Uterus (tissue), 3 donors: ENCODE measurements at regions not wholly inside any gene's neighbourhood (a gene's known extent, or its start where the extent isn't known, plus 50 kb on each side); places are given as distances from the start of the nearest gene placed in this dataset.

Experiments used
- DNase-seq, 2 donors: peaks; one replicate each; pipeline ENCODE4 v3.0.0-alpha.2; 2019 to 2020
- H3K27ac ChIP-seq, 2 donors: fragments of 200-600 bp; sonication (generic); 1 replicate in 1 of 2; 2 replicates in 1 of 2; pipeline ENCODE4 v1.5.1; 2016 to 2018
- H3K27me3 ChIP-seq, 2 donors: fragments of 200-600 bp; sonication (generic); one replicate each; pipeline ENCODE4 v1.5.1; 2018 to 2019; ENCODE audit warnings: control low read depth in 1 of 2
- H3K36me3 ChIP-seq, 2 donors: fragments of 200-600 bp; sonication (generic); one replicate each; pipeline ENCODE4 v1.5.1; 2019; ENCODE audit warnings: control low read depth in 1 of 2
- H3K4me1 ChIP-seq, 2 donors: fragments of 200-600 bp; sonication (generic); one replicate each; pipeline ENCODE4 v1.5.1; 2018 to 2019; ENCODE audit warnings: control low read depth in 1 of 2
- H3K4me3 ChIP-seq, 2 donors: fragments of 200-600 bp; sonication (generic); 1 replicate in 1 of 2; 2 replicates in 1 of 2; pipeline ENCODE4 v1.5.1; 2018 to 2019; ENCODE audit warnings: mild to moderate bottlenecking in 1 of 2
- H3K9me3 ChIP-seq, 2 donors: fragments of 200-600 bp; sonication (generic); one replicate each; pipeline ENCODE4 v1.5.1; 2019; ENCODE audit warnings: control low read depth in 1 of 2
- POLR2A ChIP-seq, 2 donors: fragments of 450-650 bp; IDR thresholded peaks; one replicate each; pipeline ENCODE4 v1.6.1; 2016; ENCODE audit warnings: antibody characterized with exemption in 2 of 2, mild to moderate bottlenecking in 1 of 2, moderate library complexity in 1 of 2
- intact Hi-C: fragments of 100-400 bp; cut with DNase I; formaldehyde crosslinking; loops from one replicate; pipeline ENCODE4 v1.15.1; 2023; ENCODE audit warnings: low total_unique reads
- TF ChIP-seq, protein P1 (sequence below), 4 experiments: fragments of 200-600 bp in 2 of 4; fragments of 450-650 bp in 2 of 4; sonication (generic) in 2 of 4; IDR thresholded peaks; one replicate each; pipeline ENCODE4 v1.5.1; 2016 to 2019; ENCODE audit warnings: antibody characterized with exemption in 4 of 4, mild to moderate bottlenecking in 2 of 4, moderate library complexity in 1 of 4
- donor health status: DM: yes; HTN: yes; CAD: no.

DNA sequence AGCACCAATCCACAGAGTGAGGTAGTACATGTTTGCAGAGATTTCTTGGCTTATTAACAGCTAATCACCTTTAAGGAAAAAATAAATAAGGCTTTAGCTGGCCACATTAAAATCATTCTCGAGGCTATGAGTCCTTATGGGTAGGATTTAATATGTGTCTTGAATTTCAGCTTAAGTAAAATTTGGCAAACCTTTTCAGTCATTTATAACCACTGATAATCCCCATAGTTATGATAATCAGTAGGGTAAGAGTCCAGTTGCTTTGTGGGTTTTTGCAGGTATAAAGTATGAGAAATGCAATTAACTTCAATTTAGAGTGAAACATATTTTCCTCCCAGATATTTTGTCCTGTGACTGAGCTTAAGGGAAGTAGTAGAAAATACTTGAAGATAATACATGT, 1458.9 kb upstream of the FLRT2 start:
- Histone ChIP-seq H3K36me3 (no peaks in the 10 kb centered on the region), H3K4me3 (no peak overlapping the region), H3K27ac (no peak overlapping the region), H3K4me1 (no peaks in the 10 kb centered on the region), H3K27me3 (no peaks in the 10 kb centered on the region), H3K9me3 (no peaks in the 10 kb centered on the region)
- intact Hi-C loops = no loop called here
- DNase-seq = no peak
- TF ChIP-seq POLR2A (IDR thresholded peaks at IDR 0.05) = no peak
- TF ChIP-seq, protein P1, sequence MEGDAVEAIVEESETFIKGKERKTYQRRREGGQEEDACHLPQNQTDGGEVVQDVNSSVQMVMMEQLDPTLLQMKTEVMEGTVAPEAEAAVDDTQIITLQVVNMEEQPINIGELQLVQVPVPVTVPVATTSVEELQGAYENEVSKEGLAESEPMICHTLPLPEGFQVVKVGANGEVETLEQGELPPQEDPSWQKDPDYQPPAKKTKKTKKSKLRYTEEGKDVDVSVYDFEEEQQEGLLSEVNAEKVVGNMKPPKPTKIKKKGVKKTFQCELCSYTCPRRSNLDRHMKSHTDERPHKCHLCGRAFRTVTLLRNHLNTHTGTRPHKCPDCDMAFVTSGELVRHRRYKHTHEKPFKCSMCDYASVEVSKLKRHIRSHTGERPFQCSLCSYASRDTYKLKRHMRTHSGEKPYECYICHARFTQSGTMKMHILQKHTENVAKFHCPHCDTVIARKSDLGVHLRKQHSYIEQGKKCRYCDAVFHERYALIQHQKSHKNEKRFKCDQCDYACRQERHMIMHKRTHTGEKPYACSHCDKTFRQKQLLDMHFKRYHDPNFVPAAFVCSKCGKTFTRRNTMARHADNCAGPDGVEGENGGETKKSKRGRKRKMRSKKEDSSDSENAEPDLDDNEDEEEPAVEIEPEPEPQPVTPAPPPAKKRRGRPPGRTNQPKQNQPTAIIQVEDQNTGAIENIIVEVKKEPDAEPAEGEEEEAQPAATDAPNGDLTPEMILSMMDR (IDR thresholded peaks at IDR 0.05) = no peak

DNA sequence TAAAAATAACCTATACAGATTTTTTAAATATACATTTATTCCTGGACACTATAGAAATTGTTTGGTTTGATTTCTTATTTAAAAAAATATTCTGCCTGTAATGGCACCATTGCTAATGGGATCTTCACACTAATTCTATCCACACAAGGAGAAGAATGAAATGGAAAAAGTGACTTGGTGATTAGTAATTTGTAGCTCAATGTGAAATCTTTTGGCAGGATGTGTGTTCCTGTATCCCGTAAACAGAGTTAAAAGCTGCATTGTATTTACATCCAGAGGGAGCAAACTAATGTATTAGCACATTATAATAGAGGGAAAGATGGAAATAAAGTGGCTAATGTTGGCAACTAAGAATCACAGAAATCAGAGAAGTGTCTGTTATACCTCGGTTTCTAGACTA, 1455.3 kb upstream of the FLRT2 start:
- Histone ChIP-seq H3K27me3 (no peaks in the 10 kb centered on the region), H3K36me3 (no peaks in the 10 kb centered on the region), H3K4me1 (no peaks in the 10 kb centered on the region), H3K4me3 (no peak overlapping the region), H3K27ac (no peak overlapping the region), H3K9me3 (no peaks in the 10 kb centered on the region)
- no peak for TF ChIP-seq POLR2A (IDR thresholded peaks at IDR 0.05)
- TF ChIP-seq, protein P1 (IDR thresholded peaks at IDR 0.05) = no peak
- intact Hi-C loops = no loop called here
- no peak for DNase-seq

DNA sequence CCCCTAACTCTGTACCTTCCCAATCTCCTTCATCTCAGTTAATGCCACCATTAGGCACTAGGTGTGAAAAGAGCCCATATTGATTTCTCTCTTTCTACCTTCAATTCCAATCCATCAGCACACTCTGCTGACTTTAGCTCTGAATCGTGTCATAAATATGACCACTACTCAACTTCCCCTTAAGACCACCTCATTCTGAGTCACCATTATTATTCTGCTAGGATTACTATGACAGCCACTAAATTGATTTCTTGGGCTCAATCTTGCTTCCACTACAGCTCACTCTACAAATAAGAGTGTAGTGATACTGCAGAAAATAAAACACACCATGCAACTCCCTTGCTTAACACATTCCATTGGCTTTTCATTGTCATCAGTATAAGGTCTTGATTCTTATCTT, 1449.0 kb upstream of the FLRT2 start:
- DNase-seq = no peak
- intact Hi-C loops = no loop called here
- H3K9me3 ChIP-seq = no peaks in the 10 kb centered on the region
- H3K27me3 ChIP-seq = no peaks in the 10 kb centered on the region
- no peak overlapping the region for H3K27ac ChIP-seq
- H3K4me1 ChIP-seq = no peaks in the 10 kb centered on the region
- TF ChIP-seq, protein P1 (IDR thresholded peaks at IDR 0.05) = no peak
- no peak overlapping the region for H3K4me3 ChIP-seq
- H3K36me3 ChIP-seq = no peaks in the 10 kb centered on the region

DNA sequence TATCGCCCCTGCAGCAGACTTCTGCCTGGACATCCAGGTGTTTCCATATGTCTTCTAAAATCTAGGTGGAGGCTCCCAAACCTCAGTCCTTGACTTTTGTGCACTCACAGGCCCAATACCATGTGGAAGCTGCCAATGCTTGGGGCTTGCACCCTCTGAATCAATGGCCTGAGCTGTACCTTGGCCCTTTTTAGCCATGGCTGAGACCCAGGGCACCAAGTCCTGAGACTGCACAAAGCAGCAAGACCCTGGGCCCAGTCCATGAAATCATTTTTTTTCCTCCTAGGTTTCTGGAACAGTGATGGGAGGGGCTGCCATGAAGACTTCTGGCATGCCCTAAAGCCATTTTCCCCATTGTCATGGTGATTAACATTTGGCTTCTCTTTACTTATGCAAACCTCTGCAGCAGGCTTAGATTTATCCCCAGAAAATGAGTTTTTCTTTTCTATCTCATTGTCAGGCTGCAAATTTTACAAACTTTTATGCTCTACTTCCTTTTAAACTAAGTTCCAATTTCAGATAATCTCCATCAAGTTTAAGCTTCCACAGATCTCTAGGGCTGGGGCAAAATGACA, 1445.8 kb upstream of the FLRT2 start:
- intact Hi-C loops = no loop called here
- TF ChIP-seq, protein P1 (IDR thresholded peaks at IDR 0.05) = no peak
- no peak for TF ChIP-seq POLR2A (IDR thresholded peaks at IDR 0.05)
- no peak for DNase-seq

DNA sequence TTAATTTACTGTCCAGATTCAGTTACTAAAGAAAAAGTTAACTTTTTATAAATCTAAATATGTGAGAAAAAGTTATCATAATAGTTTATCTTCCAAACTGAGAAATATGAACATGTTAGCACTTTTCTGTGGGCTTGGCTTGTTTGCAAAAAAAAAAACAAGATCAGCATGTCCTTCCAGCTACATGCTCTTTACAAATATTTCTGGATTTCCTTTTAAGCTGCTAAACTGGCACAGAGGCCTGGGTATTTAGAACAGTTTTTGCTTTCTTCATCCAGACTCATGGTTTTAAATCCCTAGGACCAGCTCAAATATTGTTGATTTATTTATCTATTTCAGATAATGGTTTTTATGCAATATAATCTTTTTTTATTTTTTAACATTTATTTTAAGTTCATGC, 1444.5 kb upstream of the FLRT2 start:
- no peak for DNase-seq
- Histone ChIP-seq H3K27ac (no peak overlapping the region), H3K36me3 (no peaks in the 10 kb centered on the region), H3K4me3 (no peak overlapping the region), H3K27me3 (no peaks in the 10 kb centered on the region), H3K4me1 (peaks cover 0 to 9% of the 10 kb centered on the region in 2 donors), H3K9me3 (no peaks in the 10 kb centered on the region)
- intact Hi-C loops = no loop called here
- TF ChIP-seq, protein P1 (IDR thresholded peaks at IDR 0.05) = no peak
- TF ChIP-seq POLR2A (IDR thresholded peaks at IDR 0.05) = no peak

More for the DNA sequence above, 1445.8 kb upstream of the FLRT2 start:
- H3K9me3 ChIP-seq = no peaks in the 10 kb centered on the region
- H3K27me3 ChIP-seq = no peaks in the 10 kb centered on the region
- H3K36me3 ChIP-seq = no peaks in the 10 kb centered on the region
- peaks cover 0 to 9% of the 10 kb centered on the region in 2 donors for H3K4me1 ChIP-seq
- no peak overlapping the region for H3K27ac ChIP-seq
- H3K4me3 ChIP-seq = no peak overlapping the region
